GM10266 (cell line): ENCODE measurements at regions not wholly inside any gene's neighbourhood (a gene's known extent, or its start where the extent isn't known, plus 50 kb on each side); places are given as distances from the start of the nearest gene placed in this dataset.

Source experiments
- DNase-seq: peaks from one replicate; pipeline ENCODE4 v3.0.0; 2012; ENCODE audit errors: extremely low spot score
- TF ChIP-seq, protein P1 (sequence below): IDR thresholded peaks from 2 replicates; pipeline ENCODE4 v1.5.1; 2012; ENCODE audit warnings: mild to moderate bottlenecking, low read depth; ENCODE audit not compliant: control insufficient read depth, insufficient read depth; ENCODE audit errors: missing control alignments

DNA sequence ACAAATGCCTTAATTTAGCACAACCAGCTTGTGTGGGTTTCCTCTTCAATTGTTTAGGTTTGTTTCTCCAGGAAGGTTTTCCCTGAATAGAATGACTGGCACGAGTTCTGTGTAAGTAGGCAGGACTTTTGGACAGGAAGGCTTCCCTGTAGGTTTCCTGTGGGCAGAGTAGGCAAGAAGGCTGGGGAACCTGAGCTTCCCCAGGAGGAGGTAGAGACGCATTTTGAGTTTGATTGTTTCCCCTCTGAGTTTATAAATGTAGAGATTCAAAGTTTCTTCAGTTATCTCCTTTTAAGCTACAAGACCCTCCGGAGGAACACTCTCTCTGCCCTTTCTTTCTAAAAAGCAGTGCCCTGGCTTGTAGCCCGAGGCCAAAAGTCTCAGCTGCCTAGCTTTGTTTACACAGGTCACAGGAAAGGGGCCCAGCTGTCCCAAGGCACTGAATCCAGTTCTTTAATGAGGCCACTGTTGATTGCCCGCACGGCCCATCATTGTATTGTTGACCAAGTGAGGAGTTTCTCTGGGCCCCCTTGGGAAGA lies 66.6 kb upstream of the RDX start:
- TF ChIP-seq, protein P1, sequence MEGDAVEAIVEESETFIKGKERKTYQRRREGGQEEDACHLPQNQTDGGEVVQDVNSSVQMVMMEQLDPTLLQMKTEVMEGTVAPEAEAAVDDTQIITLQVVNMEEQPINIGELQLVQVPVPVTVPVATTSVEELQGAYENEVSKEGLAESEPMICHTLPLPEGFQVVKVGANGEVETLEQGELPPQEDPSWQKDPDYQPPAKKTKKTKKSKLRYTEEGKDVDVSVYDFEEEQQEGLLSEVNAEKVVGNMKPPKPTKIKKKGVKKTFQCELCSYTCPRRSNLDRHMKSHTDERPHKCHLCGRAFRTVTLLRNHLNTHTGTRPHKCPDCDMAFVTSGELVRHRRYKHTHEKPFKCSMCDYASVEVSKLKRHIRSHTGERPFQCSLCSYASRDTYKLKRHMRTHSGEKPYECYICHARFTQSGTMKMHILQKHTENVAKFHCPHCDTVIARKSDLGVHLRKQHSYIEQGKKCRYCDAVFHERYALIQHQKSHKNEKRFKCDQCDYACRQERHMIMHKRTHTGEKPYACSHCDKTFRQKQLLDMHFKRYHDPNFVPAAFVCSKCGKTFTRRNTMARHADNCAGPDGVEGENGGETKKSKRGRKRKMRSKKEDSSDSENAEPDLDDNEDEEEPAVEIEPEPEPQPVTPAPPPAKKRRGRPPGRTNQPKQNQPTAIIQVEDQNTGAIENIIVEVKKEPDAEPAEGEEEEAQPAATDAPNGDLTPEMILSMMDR = no peak
- DNase-seq = no peak

DNA sequence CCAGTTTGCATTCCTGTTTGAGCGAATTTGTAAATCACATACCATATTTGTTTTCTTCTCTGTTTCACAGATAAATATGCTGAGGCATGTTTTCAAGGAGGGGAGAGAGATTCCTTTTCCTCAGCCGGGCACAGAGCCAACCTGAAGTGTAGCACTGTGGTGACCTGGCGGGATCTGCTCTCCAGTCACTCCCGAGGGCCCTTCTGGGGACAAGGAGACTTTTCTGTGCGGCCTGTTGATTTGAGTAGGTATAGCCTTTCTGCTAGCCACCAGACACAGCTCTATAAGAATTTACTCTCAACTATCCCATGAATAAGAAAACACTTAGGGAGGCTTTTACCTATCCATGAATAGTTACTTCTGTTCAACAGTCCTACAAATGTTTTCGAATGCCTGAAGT lies 63.5 kb upstream of the FDX1 start:
- no peak for DNase-seq
- TF ChIP-seq, protein P1 = no peak

DNA sequence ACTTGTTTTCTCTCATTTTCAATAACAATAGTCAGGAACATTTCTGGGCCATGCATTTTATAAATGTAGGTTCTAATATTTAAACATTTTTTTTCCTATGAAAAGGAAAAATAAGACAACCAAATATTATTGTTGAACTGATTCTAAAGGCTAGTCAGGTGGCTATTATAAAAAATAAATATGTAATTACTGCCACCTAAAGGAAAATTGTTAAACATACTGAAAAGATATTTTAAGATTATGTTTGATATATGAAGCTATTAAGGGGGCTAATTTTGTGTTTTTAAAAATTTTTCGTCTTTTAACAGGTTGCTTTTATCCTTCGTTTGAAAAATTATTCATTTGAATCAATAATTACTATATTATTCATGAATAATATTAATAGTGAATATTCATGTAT lies 62.2 kb upstream of the FDX1 start:
- TF ChIP-seq, protein P1 = no peak
- no peak for DNase-seq

DNA sequence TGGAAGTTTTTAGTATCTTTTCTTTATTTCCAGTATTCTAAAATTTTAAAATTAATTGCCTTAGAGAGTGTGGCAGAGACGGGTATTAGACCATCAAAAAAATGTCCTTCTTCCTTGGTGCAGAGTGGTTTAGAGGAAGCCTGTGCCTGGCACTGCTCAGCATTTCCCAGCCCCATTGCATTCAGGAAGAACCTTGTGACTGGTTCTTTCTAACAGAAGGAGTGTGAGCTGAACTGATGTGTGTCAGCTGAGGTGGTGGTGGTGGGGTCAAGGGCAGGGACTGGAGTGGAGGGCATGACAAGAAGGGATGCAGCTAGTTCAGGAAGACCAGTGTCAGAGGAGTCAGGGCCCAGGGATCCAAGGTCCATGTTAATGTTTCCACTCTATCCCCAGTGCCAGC lies 58.7 kb upstream of the FDX1 start:
- DNase-seq = no peak
- TF ChIP-seq, protein P1 = no peak

DNA sequence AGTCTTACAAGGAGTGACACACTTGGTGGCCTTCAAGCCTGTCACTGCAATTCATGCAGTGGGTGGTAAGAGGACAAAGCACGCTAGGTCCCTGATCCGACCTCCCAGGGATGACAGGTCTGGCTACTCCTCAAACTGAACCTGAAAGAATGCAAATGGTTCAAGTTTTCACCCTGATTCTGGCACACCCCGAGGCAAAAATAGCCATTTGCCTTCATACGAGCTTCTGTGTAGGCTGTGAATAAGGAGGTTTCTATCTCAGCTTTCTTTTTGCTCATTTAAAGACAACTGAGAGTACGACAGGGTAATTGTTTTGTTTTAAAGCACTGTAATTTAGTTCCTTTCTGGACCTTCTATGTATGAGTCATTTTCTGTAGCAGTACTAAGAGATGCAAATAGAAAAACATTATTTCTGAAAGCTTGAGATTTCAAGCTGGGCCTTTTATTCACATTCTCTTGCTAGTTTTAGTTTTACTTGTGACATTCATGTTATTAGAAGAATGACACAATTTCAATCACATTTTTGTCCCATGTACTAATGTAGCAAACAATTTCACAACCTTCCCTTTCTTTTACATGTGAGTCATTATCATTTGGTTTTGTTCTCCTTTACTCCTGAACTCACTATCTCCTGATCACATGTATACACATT lies 56.6 kb upstream of the FDX1 start:
- peak; percentile 64 for DNase-seq
- TF ChIP-seq, protein P1 = peak; percentile 1

DNA sequence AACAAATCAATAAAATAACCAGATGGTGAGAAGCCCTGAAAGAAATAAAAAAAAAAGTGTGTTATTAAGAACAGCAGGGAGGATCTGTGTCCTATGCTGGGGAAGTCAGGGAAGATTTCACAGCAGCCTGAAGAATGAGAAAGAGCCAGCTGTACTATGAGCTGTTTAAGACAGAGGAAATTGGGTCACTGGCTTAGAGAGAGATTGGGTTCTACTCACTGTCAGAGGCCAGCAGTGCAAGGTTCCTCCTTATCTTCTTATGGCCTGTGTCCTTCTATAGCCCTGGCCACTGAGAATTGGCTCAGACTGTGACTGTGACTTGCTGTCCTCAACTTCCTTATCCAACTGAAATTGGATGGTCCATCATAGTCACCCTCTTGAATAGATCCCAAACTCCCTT lies 54.8 kb upstream of the FDX1 start:
- no peak for DNase-seq
- TF ChIP-seq, protein P1 = no peak

DNA sequence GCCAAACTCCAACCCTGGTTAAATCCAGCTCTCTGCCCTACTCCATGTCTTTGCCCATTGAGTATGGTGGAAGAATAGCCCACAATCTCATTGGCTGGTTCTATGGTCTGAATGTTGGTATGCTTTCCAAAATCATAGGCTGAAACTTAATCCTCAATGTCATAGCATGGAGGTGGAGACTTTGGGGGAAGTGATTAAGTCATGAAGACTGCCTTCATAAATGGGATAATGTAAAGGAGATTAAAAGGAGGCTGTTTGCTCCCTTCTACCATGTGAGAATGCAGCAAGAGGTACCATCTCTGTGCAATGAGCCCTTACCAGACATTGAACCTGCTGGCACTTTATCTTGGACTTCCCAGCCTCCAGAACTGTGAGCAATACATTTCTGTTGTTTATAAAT lies 54.4 kb upstream of the FDX1 start:
- no peak for DNase-seq
- TF ChIP-seq, protein P1 = no peak
